Cerebellar cortex (tissue), 1 donor: ENCODE measurements at regions not wholly inside any gene's neighbourhood (a gene's known extent, or its start where the extent isn't known, plus 50 kb on each side); places are given as distances from the start of the nearest gene placed in this dataset.
"Not testable (repeated sequence)": the region's sequence is repeated elsewhere in the genome, so short reads cannot be mapped to it uniquely, and the experiment has no call there.

Experiments used
- DNase-seq: peaks from one replicate; pipeline ENCODE4 v3.0.0-alpha.2; 2015; ENCODE audit warnings: low spot score

- not testable (repeated sequence) for DNase-seq
Measured at GRCh38 chr10:46802010-46802409, 109.2 kb upstream of the PTPN20 start.

- DNase-seq: not testable (repeated sequence)
Measured at GRCh38 chr10:46803082-46803481, 108.1 kb upstream of the PTPN20 start.

GRCh38 chr10:46810222-46810621 is 101.0 kb upstream of the PTPN20 start:
- DNase-seq: not testable (repeated sequence)

GRCh38 chr10:46816126-46816525 is 95.1 kb upstream of the PTPN20 start:
- not testable (repeated sequence) for DNase-seq

GRCh38 chr10:46840393-46841050 is 70.7 kb upstream of the PTPN20 start:
- DNase-seq: not testable (repeated sequence)

- not testable (repeated sequence) for DNase-seq
Measured at GRCh38 chr10:46841051-46841593, 70.1 kb upstream of the PTPN20 start.

GRCh38 chr10:46845194-46845593 is 66.0 kb upstream of the PTPN20 start:
- DNase-seq: not testable (repeated sequence)

- not testable (repeated sequence) for DNase-seq
Measured at GRCh38 chr10:46845640-46846039, 65.6 kb upstream of the PTPN20 start.

GRCh38 chr10:46860753-46861152 is 50.5 kb upstream of the PTPN20 start:
- not testable (repeated sequence) for DNase-seq
